Activated CD8-positive, alpha-beta T cell treated with anti-CD3 and anti-CD28 coated beads, Interleukin-2, amount 10 ng/mL, durations not matched to agents 7 days and 5 days (primary cell): ENCODE measurements at regions not wholly inside any gene's neighbourhood (a gene's known extent, or its start where the extent isn't known, plus 50 kb on each side); places are given as distances from the start of the nearest gene placed in this dataset.

ENCODE experiments used
- ATAC-seq: fragments of 150-1000 bp; cut with Tn5 transposase; one replicate; pipeline ENCODE4 v1.10.0; 2021; ENCODE audit warnings: moderate library complexity
- CTCF ChIA-PET: fragments of 350-600 bp; sonication (Branson Sonifier 250); formaldehyde crosslinking; loops from one replicate; lab custom pipeline; 2021; ENCODE audit warnings: antibody characterized with exemption; lab: Charles Lee
- POLR2A ChIA-PET: fragments of 350-600 bp; sonication (Branson Sonifier 250); formaldehyde crosslinking; loops from one replicate; lab custom pipeline; 2021; ENCODE audit warnings: antibody characterized with exemption; lab: Charles Lee
- DNase-seq: peaks from one replicate; pipeline ENCODE4 v3.0.0-alpha.2; 2020
- H3K27ac Mint-ChIP-seq: one replicate; pipeline ENCODE4 v1.8.0; 2021; ENCODE audit warnings: mild to moderate bottlenecking, mixed read lengths
- H3K27me3 Mint-ChIP-seq: one replicate; pipeline ENCODE4 v1.8.0; 2021; ENCODE audit warnings: low read depth, mixed read lengths
- H3K36me3 Mint-ChIP-seq: one replicate; pipeline ENCODE4 v1.8.0; 2021; ENCODE audit warnings: low read depth, mixed read lengths
- H3K4me1 Mint-ChIP-seq: one replicate; pipeline ENCODE4 v1.8.0; 2021; ENCODE audit warnings: low read depth, mixed read lengths
- H3K4me3 Mint-ChIP-seq: one replicate; pipeline ENCODE4 v1.8.0; 2021; ENCODE audit warnings: mild to moderate bottlenecking, mixed read lengths
- H3K9me3 Mint-ChIP-seq: one replicate; pipeline ENCODE4 v1.8.0; 2022; ENCODE audit warnings: mixed read lengths; ENCODE audit not compliant: insufficient read depth

DNA sequence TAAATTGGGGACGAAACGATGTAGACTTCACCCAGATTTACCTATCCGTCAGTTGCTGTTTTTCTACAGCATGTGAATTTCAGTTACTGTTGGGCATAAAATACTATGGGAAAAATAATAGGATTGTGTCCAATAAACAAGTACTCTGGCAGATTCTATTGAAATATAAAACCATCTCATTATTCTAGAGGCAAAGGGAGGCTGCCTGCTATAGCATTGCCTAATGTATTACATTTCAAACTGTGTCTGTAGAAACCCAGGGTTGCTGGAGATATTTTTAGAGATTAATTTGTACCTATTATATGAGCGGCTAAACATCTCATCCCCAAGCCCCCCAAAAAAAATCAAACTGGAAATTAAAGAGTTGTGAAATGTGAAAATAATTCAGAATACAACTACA is 159.6 kb upstream of the IL12A start:
- no peaks in the 10 kb centered on the region for H3K4me1 Mint-ChIP-seq

GRCh38 chr3:159829539-159830227 is 159.0 kb upstream of the IL12A start:
- no peak for ATAC-seq
- ChIA-PET POLR2A (no interaction called here), CTCF (interaction anchor here (0.5 to 2.3 kb wide), 3 partner anchors 9 to 1011 kb away, joined by 3 to 8 read pairs (median 5); partner anchors contain the start of gene SCHIP1)
- Mint-ChIP-seq H3K9me3 (no peaks in the 10 kb centered on the region), H3K27me3 (peaks cover 3% of the 10 kb centered on the region), H3K4me3 (no peak overlapping the region), H3K4me1 (no peaks in the 10 kb centered on the region), H3K27ac (no peak overlapping the region), H3K36me3 (no peaks in the 10 kb centered on the region)
- DNase-seq, result no peak

More for the DNA sequence above, 159.6 kb upstream of the IL12A start:
- no peak overlapping the region for H3K4me3 Mint-ChIP-seq
- no peak overlapping the region for H3K27ac Mint-ChIP-seq
- no peak for ATAC-seq
- no peaks in the 10 kb centered on the region for H3K9me3 Mint-ChIP-seq
- H3K36me3 Mint-ChIP-seq, result no peaks in the 10 kb centered on the region
- H3K27me3 Mint-ChIP-seq, result peaks cover 3% of the 10 kb centered on the region
- CTCF ChIA-PET, result interaction anchor here (0.6 to 2.3 kb wide), 6 partner anchors 10 to 564 kb away, joined by 3 to 8 read pairs (median 5); partner anchors contain the start of gene SCHIP1
- DNase-seq, result no peak
- POLR2A ChIA-PET, result no interaction called here

GRCh38 chr3:159830523-159831154 is 158.0 kb upstream of the IL12A start:
- POLR2A ChIA-PET, result no interaction called here
- DNase-seq (no peak), ATAC-seq (no peak)
- CTCF ChIA-PET, result no interaction called here
- Mint-ChIP-seq H3K4me3 (no peak overlapping the region), H3K27me3 (peaks cover 4% of the 10 kb centered on the region), H3K36me3 (no peaks in the 10 kb centered on the region), H3K27ac (no peak overlapping the region), H3K4me1 (no peaks in the 10 kb centered on the region), H3K9me3 (no peaks in the 10 kb centered on the region)

DNA sequence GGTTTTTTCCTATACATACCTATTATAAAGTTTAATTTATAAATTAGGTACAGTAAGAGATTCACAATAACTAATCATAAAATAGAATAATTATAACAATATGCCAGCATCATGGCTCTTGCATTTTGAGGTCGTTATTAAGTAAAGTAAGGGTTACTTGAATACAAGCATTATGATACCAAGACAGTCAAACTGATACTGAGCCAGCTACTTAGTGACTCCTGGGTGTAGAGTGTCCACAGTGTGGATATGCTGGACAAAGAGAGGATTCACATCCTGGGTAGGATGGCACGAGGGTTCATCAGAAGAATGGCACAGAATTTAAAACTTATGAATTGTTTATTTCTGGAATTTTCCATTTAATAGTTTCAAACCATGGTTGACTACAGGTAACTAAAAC is 157.2 kb upstream of the IL12A start:
- no peak overlapping the region for H3K4me3 Mint-ChIP-seq
- H3K9me3 Mint-ChIP-seq, result no peaks in the 10 kb centered on the region
- H3K4me1 Mint-ChIP-seq, result no peaks in the 10 kb centered on the region
- ATAC-seq (no peak), DNase-seq (no peak)
- no peaks in the 10 kb centered on the region for H3K36me3 Mint-ChIP-seq
- ChIA-PET POLR2A (no interaction called here), CTCF (no interaction called here)
- peaks cover 5% of the 10 kb centered on the region for H3K27me3 Mint-ChIP-seq
- no peak overlapping the region for H3K27ac Mint-ChIP-seq

DNA sequence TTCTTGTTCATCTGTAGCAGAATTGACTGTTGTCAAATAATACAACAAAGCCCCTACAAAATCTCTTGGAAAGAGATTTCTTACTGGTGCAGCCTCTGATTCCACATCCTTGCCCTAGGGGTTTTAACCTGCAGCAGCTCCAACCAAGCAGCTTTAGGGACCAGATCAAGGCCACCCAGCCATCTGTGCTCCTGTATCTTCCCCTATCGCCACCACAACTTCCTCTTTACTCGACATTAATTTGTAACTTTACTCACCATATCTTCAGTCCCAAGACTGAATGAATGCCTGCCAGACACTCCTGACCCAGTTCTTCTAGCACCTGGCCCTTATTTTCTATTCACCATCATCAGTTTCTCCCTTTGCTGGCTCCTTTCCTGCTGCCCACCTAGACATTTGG is 156.6 kb upstream of the IL12A start:
- H3K27ac Mint-ChIP-seq, result no peak overlapping the region

DNA sequence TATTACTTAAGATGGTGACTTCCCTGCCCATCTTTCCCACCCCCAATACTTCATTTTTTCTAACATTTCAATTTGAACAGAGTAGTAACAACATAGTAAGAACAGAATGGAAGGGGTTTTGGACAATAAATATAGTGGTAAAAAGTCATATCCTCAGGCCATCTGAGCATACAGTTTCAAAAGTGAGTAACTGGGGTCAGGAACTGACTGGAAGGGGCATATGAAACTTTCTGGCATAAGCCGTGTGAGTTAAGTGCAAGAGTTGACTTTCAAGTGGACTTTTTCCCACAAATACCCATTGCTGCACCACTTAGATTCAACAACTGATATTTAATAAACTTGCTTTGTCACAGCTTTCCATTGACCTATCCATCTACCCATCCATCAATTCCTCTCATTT is 153.5 kb upstream of the IL12A start:
- H3K36me3 Mint-ChIP-seq, result no peaks in the 10 kb centered on the region
- ATAC-seq (no peak), DNase-seq (no peak)
- no peak overlapping the region for H3K4me3 Mint-ChIP-seq
- CTCF ChIA-PET, result no interaction called here
- H3K27me3 Mint-ChIP-seq, result peaks cover 9% of the 10 kb centered on the region
- H3K27ac Mint-ChIP-seq, result no peak overlapping the region
- POLR2A ChIA-PET, result no interaction called here
- no peaks in the 10 kb centered on the region for H3K4me1 Mint-ChIP-seq
- H3K9me3 Mint-ChIP-seq, result no peaks in the 10 kb centered on the region

More for the DNA sequence above, 156.6 kb upstream of the IL12A start:
- POLR2A ChIA-PET, result no interaction called here
- Mint-ChIP-seq H3K4me3 (no peak overlapping the region), H3K4me1 (no peaks in the 10 kb centered on the region), H3K27me3 (peaks cover 6% of the 10 kb centered on the region), H3K36me3 (no peaks in the 10 kb centered on the region), H3K9me3 (no peaks in the 10 kb centered on the region)
- CTCF ChIA-PET, result no interaction called here
- ATAC-seq (no peak), DNase-seq (no peak)

DNA sequence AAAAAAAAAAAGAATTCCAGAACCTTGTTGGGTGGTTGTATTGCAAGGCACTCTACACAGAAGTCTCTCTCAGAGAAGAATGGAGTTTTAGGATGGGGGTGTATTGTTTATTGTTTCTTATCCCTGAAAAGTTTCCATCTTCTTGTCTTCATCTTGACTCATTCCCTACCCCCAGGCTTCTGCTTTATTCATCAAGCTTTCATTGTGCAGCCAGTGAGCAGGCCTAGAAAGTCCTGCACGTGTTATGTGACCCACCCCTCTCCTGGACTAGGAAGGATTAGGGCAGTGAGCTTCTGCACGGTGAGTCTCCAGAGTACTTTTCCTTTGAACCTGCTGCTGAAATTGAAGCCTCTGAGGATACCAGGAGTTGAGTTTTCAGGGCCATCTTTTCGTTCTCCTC is 150.9 kb upstream of the IL12A start:
- ATAC-seq (no peak), DNase-seq (no peak)
- no peak overlapping the region for H3K27ac Mint-ChIP-seq
- no peaks in the 10 kb centered on the region for H3K4me1 Mint-ChIP-seq
- no peaks in the 10 kb centered on the region for H3K9me3 Mint-ChIP-seq
- peaks cover 22% of the 10 kb centered on the region for H3K27me3 Mint-ChIP-seq
- H3K4me3 Mint-ChIP-seq, result no peak overlapping the region
- POLR2A ChIA-PET, result no interaction called here
- CTCF ChIA-PET, result interaction anchor here (1.9 kb wide), 1 partner anchor 9 kb away, joined by 8 read pairs; no protein-coding TSS in a partner anchor
- no peaks in the 10 kb centered on the region for H3K36me3 Mint-ChIP-seq

DNA sequence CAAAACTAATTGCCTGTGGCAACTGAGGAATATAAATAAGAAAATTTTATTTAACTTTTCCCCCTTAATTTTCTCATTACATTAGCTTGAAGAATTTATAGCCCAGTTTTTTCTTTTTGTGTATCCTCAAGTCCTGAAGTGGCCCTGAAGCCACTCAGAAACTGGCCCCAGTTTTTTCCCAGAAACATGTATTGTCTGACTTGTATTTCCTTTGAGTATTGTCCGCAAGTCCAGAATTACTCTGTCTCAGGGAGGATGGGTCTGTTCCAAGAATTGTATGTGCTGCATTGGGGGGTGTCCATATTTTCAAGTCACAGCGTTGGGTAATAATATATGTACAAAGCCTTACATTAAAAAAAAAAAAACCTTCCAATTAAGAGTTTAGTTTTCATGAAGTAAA is 149.7 kb upstream of the IL12A start:
- POLR2A ChIA-PET, result no interaction called here
- no peaks in the 10 kb centered on the region for H3K9me3 Mint-ChIP-seq

DNA sequence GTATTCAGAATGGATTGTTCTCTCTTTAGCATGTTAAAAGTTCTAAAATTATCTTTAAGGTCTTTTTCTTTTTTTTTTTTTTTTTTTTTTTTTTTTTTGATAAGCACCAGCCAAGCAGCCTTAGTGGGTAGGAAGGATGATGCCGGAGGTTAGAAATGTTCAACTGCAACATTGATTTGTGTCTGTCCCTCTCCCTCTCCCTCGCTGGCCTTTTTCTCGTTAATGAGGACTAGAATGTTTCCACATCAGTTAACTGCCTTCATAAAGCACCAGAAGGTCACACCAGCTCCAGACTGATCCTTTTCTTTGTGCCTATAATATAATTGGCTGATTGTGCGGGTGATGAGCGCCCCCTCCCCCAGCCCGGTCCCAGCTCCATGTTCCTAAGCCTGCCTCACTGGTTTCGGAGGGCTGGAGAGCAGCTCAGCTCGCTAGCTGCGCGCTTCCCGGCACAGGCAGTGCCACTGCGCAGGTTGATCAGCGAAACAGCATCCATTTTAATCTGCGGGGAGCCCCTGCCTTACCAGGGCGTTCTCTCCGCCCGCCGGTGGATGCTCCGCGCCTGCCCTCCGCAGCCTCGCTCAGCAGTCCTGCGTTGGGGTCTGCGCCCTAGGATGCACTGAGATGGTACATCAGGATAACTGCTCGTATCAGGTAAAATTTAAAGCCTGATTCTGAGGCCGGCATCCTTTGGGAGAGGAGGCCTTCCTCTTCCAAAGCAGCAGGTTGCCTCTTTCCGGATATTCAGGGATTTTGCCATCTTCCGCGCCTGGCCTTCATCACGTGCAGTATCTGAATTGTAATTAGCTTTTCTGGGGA is 148.9 kb upstream of the IL12A start, which contains the start of gene SCHIP1:
TSS of gene SCHIP1 (plus strand) at position 301 of the 819 bp plus-strand sequence.
- Mint-ChIP-seq H3K4me1 (no peaks in the 10 kb centered on the region), H3K27me3 (peaks cover 22% of the 10 kb centered on the region), H3K36me3 (no peaks in the 10 kb centered on the region), H3K27ac (no peak within 1 kb of the TSS), H3K4me3 (no peak within 1 kb of the TSS), H3K9me3 (no peaks in the 10 kb centered on the region)
- DNase-seq (no peak), ATAC-seq (no peak)
- ChIA-PET POLR2A (no interaction called here), CTCF (interaction anchor here (1.9 kb wide), 1 partner anchor 11 kb away, joined by 8 read pairs; no protein-coding TSS in a partner anchor)

More for the DNA sequence above, 149.7 kb upstream of the IL12A start:
- ATAC-seq (no peak), DNase-seq (no peak)
- Mint-ChIP-seq H3K4me3 (no peak overlapping the region), H3K4me1 (no peaks in the 10 kb centered on the region), H3K36me3 (no peaks in the 10 kb centered on the region), H3K27ac (no peak overlapping the region), H3K27me3 (peaks cover 22% of the 10 kb centered on the region)
- CTCF ChIA-PET, result interaction anchor here (1.9 kb wide), 1 partner anchor 10 kb away, joined by 8 read pairs; no protein-coding TSS in a partner anchor

- DNase-seq, result no peak
- POLR2A ChIA-PET, result no interaction called here
- no peak overlapping the region for H3K4me3 Mint-ChIP-seq
- H3K36me3 Mint-ChIP-seq, result no peaks in the 10 kb centered on the region
- H3K9me3 Mint-ChIP-seq, result no peaks in the 10 kb centered on the region
- no peaks in the 10 kb centered on the region for H3K4me1 Mint-ChIP-seq
- H3K27me3 Mint-ChIP-seq, result peaks cover 22% of the 10 kb centered on the region
- CTCF ChIA-PET, result no interaction called here
- no peak overlapping the region for H3K27ac Mint-ChIP-seq
- ATAC-seq, result no peak
Observed at GRCh38 chr3:159840703-159841299, 147.8 kb upstream of the IL12A start.

DNA sequence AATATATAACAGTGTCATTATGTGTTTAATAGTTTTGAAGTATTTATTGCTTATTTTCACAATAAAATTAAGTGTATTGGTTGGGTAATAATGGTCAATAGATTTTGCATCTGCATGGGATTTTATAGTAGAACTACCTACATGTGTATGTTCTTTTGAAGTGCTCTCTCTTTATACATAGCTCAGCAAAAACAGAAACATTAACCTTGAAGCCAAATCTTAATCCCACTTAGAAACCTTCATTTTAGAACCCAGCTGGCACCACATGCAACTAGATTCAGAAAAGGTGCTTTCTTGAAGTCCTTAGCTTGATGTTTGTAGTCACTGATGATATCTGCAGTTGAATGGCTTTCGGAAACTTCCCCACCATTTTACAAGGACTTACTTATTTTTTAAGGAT is 146.9 kb upstream of the IL12A start:
- H3K27me3 Mint-ChIP-seq, result peaks cover 20% of the 10 kb centered on the region
- ATAC-seq, result no peak
- CTCF ChIA-PET, result no interaction called here
- POLR2A ChIA-PET, result no interaction called here
- no peaks in the 10 kb centered on the region for H3K36me3 Mint-ChIP-seq
- no peak overlapping the region for H3K27ac Mint-ChIP-seq
- no peaks in the 10 kb centered on the region for H3K4me1 Mint-ChIP-seq
- DNase-seq, result no peak
- no peaks in the 10 kb centered on the region for H3K9me3 Mint-ChIP-seq
- H3K4me3 Mint-ChIP-seq, result no peak overlapping the region
